ENCODE measurements at regions not wholly inside any gene's neighbourhood (a gene's known extent, or its start where the extent isn't known, plus 50 kb on each side); places are given as distances from the start of the nearest gene placed in this dataset.
A peak's percentile ranks its signal among the peaks of the same experiment; 100 is the strongest.

- no peaks in the 10 kb centered on the region for H3K27me3 ChIP-seq (ENCODE audit: control insufficient read depth, insufficient read depth, low read length)
- peak; percentile 38 for DNase-seq (ENCODE audit: low read depth)
- H3K4me3 ChIP-seq (ENCODE audit: low read depth, low read length), result no peak overlapping the region
- TF ChIP-seq, protein P1, sequence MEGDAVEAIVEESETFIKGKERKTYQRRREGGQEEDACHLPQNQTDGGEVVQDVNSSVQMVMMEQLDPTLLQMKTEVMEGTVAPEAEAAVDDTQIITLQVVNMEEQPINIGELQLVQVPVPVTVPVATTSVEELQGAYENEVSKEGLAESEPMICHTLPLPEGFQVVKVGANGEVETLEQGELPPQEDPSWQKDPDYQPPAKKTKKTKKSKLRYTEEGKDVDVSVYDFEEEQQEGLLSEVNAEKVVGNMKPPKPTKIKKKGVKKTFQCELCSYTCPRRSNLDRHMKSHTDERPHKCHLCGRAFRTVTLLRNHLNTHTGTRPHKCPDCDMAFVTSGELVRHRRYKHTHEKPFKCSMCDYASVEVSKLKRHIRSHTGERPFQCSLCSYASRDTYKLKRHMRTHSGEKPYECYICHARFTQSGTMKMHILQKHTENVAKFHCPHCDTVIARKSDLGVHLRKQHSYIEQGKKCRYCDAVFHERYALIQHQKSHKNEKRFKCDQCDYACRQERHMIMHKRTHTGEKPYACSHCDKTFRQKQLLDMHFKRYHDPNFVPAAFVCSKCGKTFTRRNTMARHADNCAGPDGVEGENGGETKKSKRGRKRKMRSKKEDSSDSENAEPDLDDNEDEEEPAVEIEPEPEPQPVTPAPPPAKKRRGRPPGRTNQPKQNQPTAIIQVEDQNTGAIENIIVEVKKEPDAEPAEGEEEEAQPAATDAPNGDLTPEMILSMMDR (IDR thresholded peaks at IDR 0.05; ENCODE audit: insufficient read depth, low read length, severe bottlenecking), result no peak
- no peaks in the 10 kb centered on the region for H3K36me3 ChIP-seq (ENCODE audit: control insufficient read depth, insufficient read depth, low read length)
- no peak for FAIRE-seq
These were observed 192.5 kb upstream of the CLNK start for GRCh38 chr4:10877076-10877475.

DNA sequence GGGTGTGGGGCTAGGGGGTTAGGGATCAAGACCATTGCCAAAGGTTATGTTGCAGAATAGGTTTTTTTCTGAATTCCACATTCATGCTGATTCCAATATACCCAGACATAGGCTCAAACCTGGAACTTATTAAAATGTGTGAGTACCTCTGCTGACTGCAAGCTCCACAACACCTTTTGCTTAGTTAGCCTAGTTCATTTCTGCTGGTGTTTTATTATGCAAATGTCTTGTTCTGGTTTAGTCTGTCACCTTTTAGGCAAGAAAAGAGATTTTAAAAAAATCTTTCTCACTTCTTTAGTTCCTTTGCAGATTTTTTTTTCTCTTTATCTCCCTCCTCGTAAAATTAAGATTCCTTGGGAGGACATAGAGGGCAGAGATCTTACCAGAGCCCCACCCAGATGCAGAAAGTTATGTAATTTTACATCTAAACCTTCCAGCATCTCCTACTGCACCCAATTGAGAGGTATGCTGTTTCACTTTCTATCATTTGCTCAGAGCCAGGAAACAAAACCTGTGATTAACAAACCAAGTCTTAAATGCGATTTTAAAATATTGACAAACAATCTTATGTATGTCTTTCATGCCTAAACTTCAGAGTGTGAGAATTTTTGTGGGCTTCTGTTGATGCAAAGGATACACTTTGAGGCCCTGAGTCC is 190.7 kb upstream of the CLNK start:
- H3K27me3 ChIP-seq (ENCODE audit: control insufficient read depth, insufficient read depth, low read length), result no peaks in the 10 kb centered on the region
- DNase-seq (ENCODE audit: low read depth) (no peak), FAIRE-seq (no peak)
- H3K36me3 ChIP-seq (ENCODE audit: control insufficient read depth, insufficient read depth, low read length), result no peaks in the 10 kb centered on the region
- TF ChIP-seq, protein P1 (IDR thresholded peaks at IDR 0.05; ENCODE audit: insufficient read depth, low read length, severe bottlenecking), result no peak
- H3K4me3 ChIP-seq (ENCODE audit: low read depth, low read length), result no peak overlapping the region

- H3K27me3 ChIP-seq (ENCODE audit: control insufficient read depth, insufficient read depth, low read length), result no peaks in the 10 kb centered on the region
- TF ChIP-seq, protein P1 (IDR thresholded peaks at IDR 0.05; ENCODE audit: insufficient read depth, low read length, severe bottlenecking), result no peak
- H3K36me3 ChIP-seq (ENCODE audit: control insufficient read depth, insufficient read depth, low read length), result no peaks in the 10 kb centered on the region
- DNase-seq (ENCODE audit: low read depth) (no peak), FAIRE-seq (no peak)
- H3K4me3 ChIP-seq (ENCODE audit: low read depth, low read length), result no peak overlapping the region
These were observed 189.2 kb upstream of the CLNK start for GRCh38 chr4:10873809-10874208.

GRCh38 chr4:10872833-10873517 is 188.4 kb upstream of the CLNK start:
- FAIRE-seq (no peak), DNase-seq (ENCODE audit: low read depth) (no peak)
- TF ChIP-seq, protein P1 (IDR thresholded peaks at IDR 0.05; ENCODE audit: insufficient read depth, low read length, severe bottlenecking), result no peak
- H3K36me3 ChIP-seq (ENCODE audit: control insufficient read depth, insufficient read depth, low read length), result no peaks in the 10 kb centered on the region
- no peak overlapping the region for H3K4me3 ChIP-seq (ENCODE audit: low read depth, low read length)
- H3K27me3 ChIP-seq (ENCODE audit: control insufficient read depth, insufficient read depth, low read length), result no peaks in the 10 kb centered on the region

DNA sequence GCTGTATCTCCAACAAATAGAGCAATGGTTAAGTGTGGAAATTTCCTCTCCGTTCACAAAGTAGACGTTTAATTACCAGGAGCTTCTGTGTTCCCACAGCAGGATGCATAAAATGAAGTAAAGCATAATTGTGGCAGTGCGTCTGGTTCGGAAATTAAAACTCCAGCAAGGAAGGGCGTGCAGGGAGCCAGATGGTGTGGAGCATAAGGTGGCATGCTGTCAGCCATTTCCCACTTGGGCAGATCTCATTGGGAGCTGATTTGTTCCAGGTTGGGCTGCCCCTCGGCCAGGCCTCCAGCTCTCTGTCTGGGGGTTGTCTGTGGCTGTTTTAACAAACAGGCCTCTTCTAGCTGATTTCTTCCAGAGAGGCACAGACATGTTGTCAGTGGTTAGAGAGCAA is 182.1 kb upstream of the CLNK start:
- TF ChIP-seq, protein P1 (IDR thresholded peaks at IDR 0.05; ENCODE audit: insufficient read depth, low read length, severe bottlenecking), result no peak
- no peaks in the 10 kb centered on the region for H3K27me3 ChIP-seq (ENCODE audit: control insufficient read depth, insufficient read depth, low read length)
- FAIRE-seq, result no peak

More for the DNA sequence above, 182.1 kb upstream of the CLNK start:
- no peak for DNase-seq (ENCODE audit: low read depth)
- Histone ChIP-seq H3K4me3 (ENCODE audit: low read depth, low read length) (no peak overlapping the region), H3K36me3 (ENCODE audit: control insufficient read depth, insufficient read depth, low read length) (no peaks in the 10 kb centered on the region)
